Testis (tissue), 2 donors: ENCODE measurements at regions not wholly inside any gene's neighbourhood (a gene's known extent, or its start where the extent isn't known, plus 50 kb on each side); places are given as distances from the start of the nearest gene placed in this dataset.

ENCODE experiments used
- CTCF ChIP-seq, 3 experiments: fragments of 450-650 bp in 2 of 3; fragments of 200-600 bp in 1 of 3; sonication (generic) in 1 of 3; IDR thresholded peaks; one replicate each; pipeline ENCODE4 v1.5.1; 2016 to 2019; ENCODE audit warnings: antibody characterized with exemption in 3 of 3, mild to moderate bottlenecking in 2 of 3, moderate library complexity in 1 of 3
- POLR2A ChIP-seq: fragments of 450-650 bp; IDR thresholded peaks from one replicate; pipeline ENCODE4 v1.6.1; 2017; ENCODE audit warnings: antibody characterized with exemption, mild to moderate bottlenecking, moderate library complexity

GRCh38 chr18:55092166-55092565 is 132.9 kb upstream of the CCDC68 start:
- TF ChIP-seq CTCF (IDR thresholded peaks at IDR 0.05) (no peak), POLR2A (no peak)
